Loucy (cell line): ENCODE measurements at regions not wholly inside any gene's neighbourhood (a gene's known extent, or its start where the extent isn't known, plus 50 kb on each side); places are given as distances from the start of the nearest gene placed in this dataset.

ENCODE experiments used
- EZH2phosphoT487 ChIP-seq: fragments of 200-600 bp; IDR thresholded peaks from 2 replicates; pipeline ENCODE4 v1.6.1; 2018; ENCODE audit warnings: antibody characterized with exemption, mild to moderate bottlenecking, moderate library complexity, borderline replicate concordance
- TF ChIP-seq, protein P1 (sequence below): fragments of 200-600 bp; sonication (generic); conservative IDR thresholded peaks from 2 replicates; pipeline ENCODE4 v1.5.1; 2014; ENCODE audit warnings: mild to moderate bottlenecking, antibody characterized with exemption, low read length

DNA sequence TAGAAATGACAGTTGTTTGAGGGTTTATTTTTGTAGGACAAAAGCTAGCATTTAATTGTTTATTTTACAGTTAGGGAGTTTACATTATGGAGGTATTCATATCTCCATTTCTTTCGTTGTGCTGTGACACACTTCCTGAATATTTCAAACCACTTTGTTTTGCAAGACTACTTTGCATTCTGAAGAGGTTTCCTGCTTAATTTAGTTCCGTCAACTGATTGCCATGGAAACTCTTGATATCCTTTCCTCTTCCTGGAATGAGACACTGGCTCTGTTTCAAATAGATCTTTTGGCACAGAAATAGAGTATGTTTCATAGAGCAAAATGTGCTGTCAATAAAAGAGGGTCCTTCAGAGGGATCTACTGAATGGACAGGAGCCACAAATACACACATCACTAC lies 159.5 kb upstream of the AGR3 start:
- TF ChIP-seq, protein P1, sequence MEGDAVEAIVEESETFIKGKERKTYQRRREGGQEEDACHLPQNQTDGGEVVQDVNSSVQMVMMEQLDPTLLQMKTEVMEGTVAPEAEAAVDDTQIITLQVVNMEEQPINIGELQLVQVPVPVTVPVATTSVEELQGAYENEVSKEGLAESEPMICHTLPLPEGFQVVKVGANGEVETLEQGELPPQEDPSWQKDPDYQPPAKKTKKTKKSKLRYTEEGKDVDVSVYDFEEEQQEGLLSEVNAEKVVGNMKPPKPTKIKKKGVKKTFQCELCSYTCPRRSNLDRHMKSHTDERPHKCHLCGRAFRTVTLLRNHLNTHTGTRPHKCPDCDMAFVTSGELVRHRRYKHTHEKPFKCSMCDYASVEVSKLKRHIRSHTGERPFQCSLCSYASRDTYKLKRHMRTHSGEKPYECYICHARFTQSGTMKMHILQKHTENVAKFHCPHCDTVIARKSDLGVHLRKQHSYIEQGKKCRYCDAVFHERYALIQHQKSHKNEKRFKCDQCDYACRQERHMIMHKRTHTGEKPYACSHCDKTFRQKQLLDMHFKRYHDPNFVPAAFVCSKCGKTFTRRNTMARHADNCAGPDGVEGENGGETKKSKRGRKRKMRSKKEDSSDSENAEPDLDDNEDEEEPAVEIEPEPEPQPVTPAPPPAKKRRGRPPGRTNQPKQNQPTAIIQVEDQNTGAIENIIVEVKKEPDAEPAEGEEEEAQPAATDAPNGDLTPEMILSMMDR = no peak
- TF ChIP-seq EZH2phosphoT487 = no peak
